Right ventricle myocardium superior (tissue), 1 donor: ENCODE measurements at regions not wholly inside any gene's neighbourhood (a gene's known extent, or its start where the extent isn't known, plus 50 kb on each side); places are given as distances from the start of the nearest gene placed in this dataset.

Source experiments
- ATAC-seq: fragments of 200-7000 bp; cut with Tn5 transposase; one replicate; pipeline ENCODE4 v1.9.1; 2020; ENCODE audit warnings: mild to moderate bottlenecking; ENCODE audit not compliant: poor library complexity
- DNase-seq: peaks from one replicate; pipeline ENCODE4 v3.0.0-alpha.2; 2020
- intact Hi-C: fragments of 100-400 bp; cut with DNase I; formaldehyde crosslinking; loops from one replicate; pipeline ENCODE4 v1.11.2; 2022
- donor health status: DM: no; HTN: yes; CAD: no; lungs with severe emphysema.

GRCh38 chr19:31572976-31573298 lies 223.7 kb upstream of the TSHZ3 start:
- intact Hi-C loops, result no loop called here
- ATAC-seq (no peak), DNase-seq (no peak)

GRCh38 chr19:31574251-31574973 lies 225.2 kb upstream of the TSHZ3 start:
- intact Hi-C loops, result no loop called here
- DNase-seq, result no peak

GRCh38 chr19:31575846-31576335 lies 226.7 kb upstream of the TSHZ3 start:
- no peak for ATAC-seq
- DNase-seq, result no peak
- intact Hi-C loops, result no loop called here

More at GRCh38 chr19:31574251-31574973, 225.2 kb upstream of the TSHZ3 start:
- ATAC-seq, result no peak

GRCh38 chr19:31578326-31578725 lies 229.1 kb upstream of the TSHZ3 start:
- no peak for DNase-seq
- intact Hi-C loops, result no loop called here
- ATAC-seq, result no peak

GRCh38 chr19:31583148-31583547 lies 233.9 kb upstream of the TSHZ3 start:
- intact Hi-C loops, result no loop called here
- DNase-seq, result no peak
- peak; percentile 51 for ATAC-seq

DNA sequence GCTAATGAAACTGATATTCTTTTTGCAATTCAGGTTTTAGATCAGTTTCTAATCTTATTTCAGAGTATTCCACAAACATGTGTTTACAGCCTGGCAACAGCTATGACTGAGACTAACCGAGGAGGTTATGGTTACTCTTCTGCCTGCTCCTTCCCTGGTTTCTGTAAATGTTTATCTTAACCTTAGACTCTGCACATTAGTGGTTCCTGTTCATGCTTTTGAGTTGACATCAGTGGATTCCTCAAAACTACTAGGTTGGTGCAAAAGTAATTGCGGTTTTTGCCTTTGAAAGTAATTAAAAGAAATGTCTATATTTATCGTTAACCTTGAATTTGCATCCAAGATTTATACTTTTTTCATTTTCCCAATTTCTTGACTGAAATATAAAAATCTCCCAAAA lies 237.0 kb upstream of the TSHZ3 start:
- intact Hi-C loops, result no loop called here
- ATAC-seq, result no peak
- no peak for DNase-seq

GRCh38 chr19:31589109-31589508 lies 239.9 kb upstream of the TSHZ3 start:
- intact Hi-C loops, result no loop called here
- ATAC-seq (no peak), DNase-seq (no peak)

- intact Hi-C loops, result no loop called here
- DNase-seq, result no peak
- ATAC-seq, result no peak
Observed at GRCh38 chr19:31591258-31591657, 242.0 kb upstream of the TSHZ3 start.

- DNase-seq (no peak), ATAC-seq (no peak)
- intact Hi-C loops, result no loop called here
Observed at GRCh38 chr19:31592456-31592855, 243.2 kb upstream of the TSHZ3 start.

DNA sequence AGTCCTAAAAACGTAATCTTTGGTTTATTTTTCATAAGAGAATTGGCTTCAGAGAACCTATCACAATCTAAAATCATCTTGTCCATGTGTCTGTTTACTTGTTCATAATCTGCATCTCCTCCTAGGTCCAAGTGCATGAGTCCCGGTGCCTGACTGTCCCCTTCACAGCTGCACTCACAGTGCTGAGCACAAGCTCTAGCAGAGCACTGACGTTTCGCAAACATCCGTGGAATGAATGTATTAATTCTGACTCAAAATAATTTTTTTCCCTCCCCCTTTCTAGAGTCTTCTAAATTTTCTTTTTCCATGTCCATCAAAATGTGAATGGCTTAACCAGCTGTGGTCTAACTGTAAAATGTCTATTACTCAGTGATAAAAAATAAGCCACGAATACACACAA lies 245.5 kb upstream of the TSHZ3 start:
- intact Hi-C loops, result no loop called here
- ATAC-seq, result no peak

GRCh38 chr19:31595521-31595920 lies 246.3 kb upstream of the TSHZ3 start:
- ATAC-seq (no peak), DNase-seq (no peak)
- intact Hi-C loops, result no loop called here

More for the DNA sequence above, 245.5 kb upstream of the TSHZ3 start:
- no peak for DNase-seq

DNA sequence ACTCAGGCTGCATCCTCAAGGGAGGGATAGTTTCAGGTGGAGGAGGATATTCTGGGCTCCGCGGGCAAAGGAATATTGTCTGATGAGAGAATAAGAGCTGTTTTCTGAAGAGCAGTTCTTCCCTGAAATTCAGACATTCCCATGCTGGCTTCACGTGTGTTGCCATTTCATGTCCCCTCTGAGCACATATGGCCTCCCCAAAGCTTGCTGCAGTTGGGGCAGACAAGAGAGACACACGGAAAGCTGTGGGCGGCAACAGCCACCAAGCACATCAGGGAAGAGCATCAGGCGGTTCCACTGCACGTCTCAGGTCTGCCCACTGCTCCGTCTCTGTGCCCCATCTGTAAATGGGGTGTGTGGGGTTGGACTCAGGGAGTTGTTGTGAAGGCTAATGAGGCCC lies 247.5 kb upstream of the TSHZ3 start:
- intact Hi-C loops, result no loop called here
- DNase-seq (no peak), ATAC-seq (no peak)

DNA sequence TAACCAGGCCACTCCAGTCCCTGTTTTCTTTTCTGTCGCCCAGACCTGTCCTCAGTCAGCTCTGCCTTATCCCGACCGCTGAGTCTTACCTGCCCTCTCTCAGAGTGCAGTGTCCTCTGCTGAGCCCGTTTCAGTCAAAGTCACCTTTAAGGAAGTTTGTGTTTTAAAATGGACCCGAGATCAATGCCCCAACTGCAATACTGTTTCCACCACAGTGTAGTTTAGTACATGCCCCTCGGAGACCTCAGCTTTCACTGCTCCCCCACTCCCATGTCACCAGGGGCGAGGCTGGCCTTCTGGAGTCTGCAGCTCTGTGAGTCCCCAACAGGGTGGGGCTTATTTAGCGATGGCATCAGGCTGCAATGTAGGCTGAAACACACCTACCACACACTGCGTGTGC lies 248.4 kb upstream of the TSHZ3 start:
- intact Hi-C loops, result no loop called here
- DNase-seq (no peak), ATAC-seq (no peak)

GRCh38 chr19:31598730-31599238 lies 249.5 kb upstream of the TSHZ3 start:
- DNase-seq (no peak), ATAC-seq (no peak)
- intact Hi-C loops, result no loop called here

- intact Hi-C loops, result no loop called here
- ATAC-seq, result no peak
- no peak for DNase-seq
Observed at GRCh38 chr19:31600731-31601295, 251.6 kb upstream of the TSHZ3 start.

GRCh38 chr19:31601855-31602254 lies 252.6 kb upstream of the TSHZ3 start:
- no peak for DNase-seq
- ATAC-seq, result no peak
- intact Hi-C loops, result no loop called here

GRCh38 chr19:31602548-31602947 lies 253.3 kb upstream of the TSHZ3 start:
- no peak for ATAC-seq
- intact Hi-C loops, result no loop called here
- no peak for DNase-seq

DNA sequence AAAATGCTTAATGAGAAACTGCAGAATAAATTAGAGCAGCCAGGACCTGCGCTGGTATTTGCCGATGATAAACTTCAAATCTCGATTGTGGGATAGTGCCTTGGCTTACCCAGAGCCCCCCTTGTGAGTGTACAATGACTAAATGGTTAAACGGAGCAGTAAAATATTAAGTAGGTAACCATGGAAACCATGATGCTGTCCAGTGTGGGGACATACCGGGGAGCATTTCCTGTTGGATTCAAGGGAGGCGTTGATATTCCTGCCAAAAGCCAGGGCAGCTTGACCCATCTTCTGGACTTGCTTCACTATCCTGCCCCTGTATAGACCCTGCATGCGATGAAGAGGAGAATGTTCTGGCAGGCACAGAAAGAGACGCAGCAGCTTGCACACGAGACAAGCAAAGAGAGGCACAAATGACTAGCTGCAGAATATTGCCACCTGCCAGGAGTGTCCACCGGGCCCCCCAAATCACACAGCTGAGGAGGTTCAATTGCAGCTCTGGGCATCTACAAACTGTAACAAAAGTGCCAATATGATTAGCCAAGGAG lies 255.3 kb upstream of the TSHZ3 start:
- DNase-seq, result no peak
- intact Hi-C loops, result no loop called here
- no peak for ATAC-seq

DNA sequence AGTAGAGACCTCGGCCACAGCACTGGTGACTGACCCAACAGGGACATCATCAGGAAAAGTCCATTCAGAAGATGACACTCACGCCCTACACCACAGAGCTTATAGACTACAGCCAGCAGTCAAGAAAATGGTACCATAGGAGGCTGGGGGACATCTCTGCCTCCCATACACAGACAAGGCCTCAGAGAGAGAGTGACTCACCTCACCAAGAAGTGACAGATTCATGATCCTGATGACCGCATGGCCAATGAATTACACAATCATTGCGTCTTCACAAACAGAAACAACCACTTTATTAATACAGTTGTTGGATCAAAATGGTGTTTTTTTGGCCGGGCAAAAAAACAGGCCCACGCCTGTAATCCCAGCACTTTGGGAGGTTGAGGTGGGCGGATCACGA lies 260.8 kb upstream of the TSHZ3 start:
- no peak for DNase-seq
- intact Hi-C loops, result no loop called here
- no peak for ATAC-seq
